ENCODE measurements at regions not wholly inside any gene's neighbourhood (a gene's known extent, or its start where the extent isn't known, plus 50 kb on each side); places are given as distances from the start of the nearest gene placed in this dataset.

DNA sequence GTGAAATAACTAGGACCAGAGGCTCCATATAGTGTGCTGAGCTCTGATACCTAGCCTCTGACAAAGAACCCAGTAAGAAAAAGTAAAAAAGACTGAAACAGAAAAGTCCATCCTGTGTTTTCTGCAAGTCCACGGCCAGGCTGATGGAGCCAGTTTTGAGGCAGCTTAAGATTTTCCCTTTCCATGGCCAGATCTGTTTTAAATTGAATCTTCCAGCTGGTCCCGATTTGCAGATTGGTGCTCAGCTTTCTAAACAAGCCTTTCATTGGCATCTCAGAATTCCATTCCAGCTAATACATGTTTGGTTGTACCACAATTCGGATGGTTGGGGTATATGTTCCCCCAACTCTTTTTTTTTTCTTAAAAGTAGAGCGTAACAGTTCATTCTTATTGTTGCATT lies 152.0 kb downstream of the DACT1 start:
- no peak for DNase-seq
- Mint-ChIP-seq H3K36me3 (ENCODE audit: insufficient read depth, unreplicated experiment) (no peaks in the 10 kb centered on the region), H3K27ac (ENCODE audit: unreplicated experiment) (no peak overlapping the region), H3K4me3 (ENCODE audit: unreplicated experiment) (no peak overlapping the region), H3K4me1 (ENCODE audit: low read depth, unreplicated experiment) (peaks cover 12% of the 10 kb centered on the region), H3K27me3 (ENCODE audit: insufficient read depth, unreplicated experiment) (no peaks in the 10 kb centered on the region), H3K9me3 (ENCODE audit: unreplicated experiment) (no peaks in the 10 kb centered on the region)
- POLR2A ChIA-PET = interaction anchor here (0.6 kb wide), 1 partner anchor 179 kb away, joined by 9 read pairs; no protein-coding TSS in a partner anchor
- H3K27me3 ChIP-seq (replicated peaks; ENCODE audit: control insufficient read depth, insufficient read depth, low read length) = no peaks in the 10 kb centered on the region
- H3K9me3 ChIP-seq = no peaks in the 10 kb centered on the region
- peaks cover 13% of the 10 kb centered on the region for H3K4me1 ChIP-seq
- H3K36me3 ChIP-seq (ENCODE audit: control insufficient read depth, insufficient read depth, low read length) = no peaks in the 10 kb centered on the region
- CTCF ChIA-PET = no interaction called here
- BruUV-seq (replicated peaks) = no TSS peak
- intact Hi-C loops (cut with micrococcal nuclease; ENCODE audit: unreplicated experiment) = no loop called here
- TF ChIP-seq, protein P1, sequence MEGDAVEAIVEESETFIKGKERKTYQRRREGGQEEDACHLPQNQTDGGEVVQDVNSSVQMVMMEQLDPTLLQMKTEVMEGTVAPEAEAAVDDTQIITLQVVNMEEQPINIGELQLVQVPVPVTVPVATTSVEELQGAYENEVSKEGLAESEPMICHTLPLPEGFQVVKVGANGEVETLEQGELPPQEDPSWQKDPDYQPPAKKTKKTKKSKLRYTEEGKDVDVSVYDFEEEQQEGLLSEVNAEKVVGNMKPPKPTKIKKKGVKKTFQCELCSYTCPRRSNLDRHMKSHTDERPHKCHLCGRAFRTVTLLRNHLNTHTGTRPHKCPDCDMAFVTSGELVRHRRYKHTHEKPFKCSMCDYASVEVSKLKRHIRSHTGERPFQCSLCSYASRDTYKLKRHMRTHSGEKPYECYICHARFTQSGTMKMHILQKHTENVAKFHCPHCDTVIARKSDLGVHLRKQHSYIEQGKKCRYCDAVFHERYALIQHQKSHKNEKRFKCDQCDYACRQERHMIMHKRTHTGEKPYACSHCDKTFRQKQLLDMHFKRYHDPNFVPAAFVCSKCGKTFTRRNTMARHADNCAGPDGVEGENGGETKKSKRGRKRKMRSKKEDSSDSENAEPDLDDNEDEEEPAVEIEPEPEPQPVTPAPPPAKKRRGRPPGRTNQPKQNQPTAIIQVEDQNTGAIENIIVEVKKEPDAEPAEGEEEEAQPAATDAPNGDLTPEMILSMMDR (IDR thresholded peaks at IDR 0.05; ENCODE audit: insufficient read depth in 1 of 2, low read depth in 1 of 2, low read length in 1 of 2, severe bottlenecking in 1 of 2, unreplicated experiment in 1 of 2) = no peak
- H3K4me3 ChIP-seq (ENCODE audit: low read depth, low read length) = no peak overlapping the region

DNA sequence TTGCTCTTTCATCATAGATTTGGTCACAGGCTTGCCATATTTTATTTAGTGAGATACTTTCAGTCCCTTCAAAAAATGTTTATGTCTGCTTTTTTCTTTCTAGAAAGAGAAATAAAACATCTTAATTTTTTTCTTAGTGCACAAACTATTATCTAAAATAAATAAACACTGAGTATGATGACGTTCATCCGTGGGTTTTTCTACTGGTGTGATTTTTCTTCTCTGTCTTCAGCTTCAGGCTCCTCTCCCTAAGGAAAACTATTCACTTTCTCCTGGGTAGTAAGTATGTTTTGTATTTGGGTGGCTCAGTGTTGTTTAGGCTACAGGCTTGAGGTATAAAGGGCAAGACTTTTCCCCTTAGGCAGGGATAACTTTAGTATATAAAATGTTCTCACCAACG lies 154.7 kb downstream of the DACT1 start:
- no peak for DNase-seq
- Histone ChIP-seq H3K4me3 (ENCODE audit: low read depth, low read length) (no peak overlapping the region), H3K9me3 (no peaks in the 10 kb centered on the region), H3K27me3 (replicated peaks; ENCODE audit: control insufficient read depth, insufficient read depth, low read length) (no peaks in the 10 kb centered on the region), H3K36me3 (ENCODE audit: control insufficient read depth, insufficient read depth, low read length) (no peaks in the 10 kb centered on the region), H3K4me1 (peaks cover 15% of the 10 kb centered on the region)
- no peak overlapping the region for H3K4me3 Mint-ChIP-seq (ENCODE audit: unreplicated experiment)
- TF ChIP-seq, protein P1 (IDR thresholded peaks at IDR 0.05; ENCODE audit: insufficient read depth in 1 of 2, low read depth in 1 of 2, low read length in 1 of 2, severe bottlenecking in 1 of 2, unreplicated experiment in 1 of 2) = no peak
- intact Hi-C loops (cut with micrococcal nuclease; ENCODE audit: unreplicated experiment) = no loop called here
- H3K9me3 Mint-ChIP-seq (ENCODE audit: unreplicated experiment) = no peaks in the 10 kb centered on the region
- no peaks in the 10 kb centered on the region for H3K27me3 Mint-ChIP-seq (ENCODE audit: insufficient read depth, unreplicated experiment)
- no TSS peak for BruUV-seq (replicated peaks)
- POLR2A ChIA-PET = no interaction called here
- no peaks in the 10 kb centered on the region for H3K36me3 Mint-ChIP-seq (ENCODE audit: insufficient read depth, unreplicated experiment)
- peaks cover 12% of the 10 kb centered on the region for H3K4me1 Mint-ChIP-seq (ENCODE audit: low read depth, unreplicated experiment)
- CTCF ChIA-PET = no interaction called here
- no peak overlapping the region for H3K27ac Mint-ChIP-seq (ENCODE audit: unreplicated experiment)

DNA sequence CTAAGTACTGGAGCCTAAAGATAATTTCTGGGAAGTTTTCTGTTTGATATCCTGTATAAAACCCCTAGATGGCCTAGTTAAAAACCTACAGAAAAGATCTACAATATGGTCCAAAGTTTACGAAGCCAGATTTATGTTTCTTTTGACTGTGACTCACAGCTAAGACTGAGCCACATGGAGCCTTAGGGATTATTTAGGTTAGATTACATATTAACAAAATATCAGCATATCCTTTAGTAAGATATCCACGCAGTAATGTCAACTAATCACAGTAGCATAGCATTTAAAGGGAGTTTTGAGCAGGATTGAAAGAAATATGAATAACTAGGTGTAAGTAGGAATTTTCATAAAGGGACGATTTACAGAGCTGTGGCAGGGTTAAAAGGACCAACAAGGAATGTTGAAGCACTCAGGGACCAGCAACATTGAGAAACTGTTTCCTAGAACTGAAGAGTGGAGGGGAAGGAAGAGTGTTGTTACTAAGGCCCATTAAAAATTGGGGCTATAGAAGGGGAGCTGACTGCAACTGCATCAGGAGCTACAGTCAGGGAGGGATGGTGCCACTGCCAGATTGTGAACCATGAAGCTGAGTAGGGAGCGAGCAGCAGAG lies 155.5 kb downstream of the DACT1 start:
- Histone ChIP-seq H3K27me3 (replicated peaks; ENCODE audit: control insufficient read depth, insufficient read depth, low read length) (no peaks in the 10 kb centered on the region), H3K4me1 (peaks cover 15% of the 10 kb centered on the region)
- no peak overlapping the region for H3K4me3 Mint-ChIP-seq (ENCODE audit: unreplicated experiment)

More for the DNA sequence above, 155.5 kb downstream of the DACT1 start:
- DNase-seq = no peak
- TF ChIP-seq, protein P1 (IDR thresholded peaks at IDR 0.05; ENCODE audit: insufficient read depth in 1 of 2, low read depth in 1 of 2, low read length in 1 of 2, severe bottlenecking in 1 of 2, unreplicated experiment in 1 of 2) = no peak
- Mint-ChIP-seq H3K4me1 (ENCODE audit: low read depth, unreplicated experiment) (peaks cover 12% of the 10 kb centered on the region), H3K9me3 (ENCODE audit: unreplicated experiment) (no peaks in the 10 kb centered on the region), H3K27ac (ENCODE audit: unreplicated experiment) (no peak overlapping the region), H3K27me3 (ENCODE audit: insufficient read depth, unreplicated experiment) (no peaks in the 10 kb centered on the region), H3K36me3 (ENCODE audit: insufficient read depth, unreplicated experiment) (no peaks in the 10 kb centered on the region)
- Histone ChIP-seq H3K36me3 (ENCODE audit: control insufficient read depth, insufficient read depth, low read length) (no peaks in the 10 kb centered on the region), H3K4me3 (ENCODE audit: low read depth, low read length) (no peak overlapping the region), H3K9me3 (no peaks in the 10 kb centered on the region)
- POLR2A ChIA-PET = no interaction called here
- intact Hi-C loops (cut with micrococcal nuclease; ENCODE audit: unreplicated experiment) = no loop called here
- no TSS peak for BruUV-seq (replicated peaks)
- CTCF ChIA-PET = no interaction called here
